GM12891 (cell line): ENCODE measurements at regions not wholly inside any gene's neighbourhood (a gene's known extent, or its start where the extent isn't known, plus 50 kb on each side); places are given as distances from the start of the nearest gene placed in this dataset.

Experiments used
- PAX5 ChIP-seq: IDR thresholded peaks from 2 replicates; pipeline ENCODE4 v1.6.1; 2011; ENCODE audit warnings: low read length, moderate library complexity, mild to moderate bottlenecking; ENCODE audit not compliant: insufficient read depth, severe bottlenecking
- POLR2A ChIP-seq: IDR thresholded peaks from 2 replicates; pipeline ENCODE4 v1.6.1; 2011; ENCODE audit warnings: low read depth, low read length, control low read depth
- POLR2AphosphoS5 ChIP-seq: IDR thresholded peaks from 2 replicates; pipeline ENCODE4 v1.6.1; 2011; ENCODE audit warnings: low read depth, low read length, control low read depth
- POU2F2 ChIP-seq: IDR thresholded peaks from 2 replicates; pipeline ENCODE4 v1.6.1; 2011; ENCODE audit warnings: low read depth, mild to moderate bottlenecking, control low read depth, low read length, moderate library complexity
- SPI1 ChIP-seq: IDR thresholded peaks from 2 replicates; pipeline ENCODE4 v1.6.1; 2011; ENCODE audit warnings: low read depth, low read length, control low read depth
- TAF1 ChIP-seq: IDR thresholded peaks from 2 replicates; pipeline ENCODE4 v1.6.1; 2011; ENCODE audit warnings: low read depth, low read length, control low read depth

GRCh38 chrY:8570384-8570783 lies 766.9 kb upstream of the TSPY4 start:
- TF ChIP-seq POLR2A, result no peak
- TF ChIP-seq PAX5, result no peak
- TF ChIP-seq POU2F2, result no peak
- no peak for TF ChIP-seq POLR2AphosphoS5
- no peak for TF ChIP-seq TAF1
- no peak for TF ChIP-seq SPI1
